ENCODE measurements at regions not wholly inside any gene's neighbourhood (a gene's known extent, or its start where the extent isn't known, plus 50 kb on each side); places are given as distances from the start of the nearest gene placed in this dataset.
A peak's percentile ranks its signal among the peaks of the same experiment; 100 is the strongest.

DNA sequence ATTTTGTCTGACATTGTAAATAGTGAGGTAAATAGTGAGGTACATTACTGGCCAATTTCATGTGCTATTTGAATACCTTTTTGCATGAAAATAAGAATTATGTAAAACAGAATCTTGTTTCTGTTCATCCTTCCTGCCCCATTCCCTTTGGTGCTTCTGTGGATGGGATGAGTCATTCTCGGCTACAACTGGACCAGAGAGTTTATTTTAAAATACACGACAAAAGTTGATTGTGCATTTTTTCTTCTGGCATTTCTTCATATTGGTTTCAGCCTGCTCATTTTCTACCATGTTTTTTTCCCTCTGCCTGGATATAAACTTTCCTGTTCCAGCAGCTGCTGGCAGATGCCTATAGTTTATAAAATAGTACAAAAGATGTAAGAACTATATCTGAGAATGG lies 107.5 kb downstream of the CYSLTR2 start:
- DNase-seq = no peak

DNA sequence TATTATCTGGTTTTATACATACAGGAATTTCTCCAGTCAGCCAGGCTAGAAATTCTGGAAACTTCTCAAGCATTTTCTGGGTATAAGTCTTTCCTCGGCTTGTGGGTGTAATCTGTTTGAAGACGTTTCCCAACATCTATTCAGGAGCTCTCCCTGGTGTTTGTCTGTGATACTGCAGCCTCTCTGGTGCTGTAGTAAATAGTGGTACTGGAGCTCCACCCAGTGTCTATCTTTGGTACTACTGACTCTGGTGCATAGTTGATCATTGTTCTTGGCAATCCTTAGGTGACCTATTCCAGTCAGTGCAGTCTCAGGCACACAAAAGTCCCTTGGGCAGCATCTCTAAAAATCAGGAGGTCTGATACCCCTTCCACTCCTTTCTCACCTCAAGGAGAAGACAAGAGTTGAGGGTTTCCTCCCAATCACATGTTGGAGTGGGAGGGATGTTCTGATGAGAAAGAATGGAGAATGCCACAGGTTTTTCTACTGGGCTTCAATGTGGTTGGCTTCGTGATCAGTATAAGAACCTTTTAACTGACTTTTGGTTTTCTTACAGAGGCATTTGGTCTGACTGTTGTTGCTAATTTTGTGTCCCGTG lies 115.5 kb downstream of the CYSLTR2 start:
- peak; percentile 89 to 93 for DNase-seq

DNA sequence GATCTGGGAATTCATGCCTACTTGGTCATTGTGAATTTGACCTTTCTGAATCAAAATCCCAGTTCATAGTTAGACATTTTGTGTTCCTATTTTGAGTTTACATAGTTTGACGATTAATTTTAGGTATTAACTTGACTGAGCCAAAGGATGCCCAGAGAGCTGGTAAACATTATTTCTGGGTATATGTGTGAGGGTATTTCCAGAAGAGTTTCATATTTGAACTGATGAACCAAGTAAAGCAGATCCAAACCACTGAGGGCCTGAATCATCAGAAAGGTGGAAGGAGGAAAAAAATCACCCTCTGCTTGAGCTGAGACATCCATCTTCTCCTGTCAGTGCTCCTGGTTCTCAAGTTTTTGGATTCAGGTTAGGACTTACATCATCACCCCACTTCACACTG lies 116.6 kb downstream of the CYSLTR2 start:
- DNase-seq = no peak

DNA sequence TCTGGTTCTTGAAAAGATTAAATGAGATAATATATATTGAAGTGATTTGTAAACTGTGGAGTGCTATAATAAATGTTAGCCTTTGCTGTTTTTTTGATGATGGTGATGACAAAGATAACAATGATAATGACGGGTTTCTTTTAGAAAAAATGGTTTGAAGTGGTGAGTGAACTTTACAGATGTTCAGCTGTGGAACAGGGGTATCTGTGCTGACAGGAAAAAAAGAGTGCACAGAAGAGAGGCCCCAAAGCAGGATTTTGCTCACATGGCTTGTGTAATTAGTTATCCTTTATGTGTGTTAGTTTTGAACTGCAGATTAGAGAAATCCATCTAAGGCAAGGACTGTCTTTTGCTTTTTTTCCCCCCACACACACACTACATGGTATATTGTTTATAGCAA lies 119.2 kb downstream of the CYSLTR2 start:
- DNase-seq = no peak

DNA sequence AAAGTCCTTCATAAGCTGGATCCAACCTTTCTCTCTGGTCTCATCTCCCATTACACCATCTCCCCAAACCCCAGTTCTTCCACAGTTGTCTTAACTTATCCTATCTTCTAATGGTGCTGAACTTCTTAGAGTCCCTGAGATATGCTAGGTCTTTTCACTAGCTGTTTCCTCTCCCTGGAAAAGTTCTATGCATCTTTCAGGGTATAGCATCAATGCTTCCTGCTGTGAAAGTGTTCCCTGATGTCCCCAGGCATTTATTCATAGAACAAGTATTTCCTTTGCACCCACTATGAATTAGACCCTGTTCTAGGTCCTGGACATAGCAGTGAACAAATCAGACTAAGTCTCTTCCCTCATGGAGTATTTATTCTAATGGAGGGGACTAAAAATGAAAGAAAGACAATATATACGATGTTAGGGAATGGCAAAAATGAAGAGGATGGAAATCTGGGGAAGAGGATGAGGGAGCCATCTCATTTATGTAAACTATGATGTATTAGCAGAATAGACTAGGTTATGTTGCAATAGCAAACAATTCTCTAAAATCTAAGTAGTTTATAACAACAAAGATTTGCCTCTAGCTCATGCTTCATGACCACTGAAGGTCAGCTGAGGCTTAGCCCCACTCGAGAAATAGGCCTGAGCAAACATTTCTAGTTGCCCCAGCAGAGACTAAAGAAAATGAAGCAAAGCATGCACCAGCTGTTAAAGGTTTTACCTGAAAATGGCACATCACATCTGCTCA lies 120.0 kb downstream of the CYSLTR2 start:
- DNase-seq = no peak

DNA sequence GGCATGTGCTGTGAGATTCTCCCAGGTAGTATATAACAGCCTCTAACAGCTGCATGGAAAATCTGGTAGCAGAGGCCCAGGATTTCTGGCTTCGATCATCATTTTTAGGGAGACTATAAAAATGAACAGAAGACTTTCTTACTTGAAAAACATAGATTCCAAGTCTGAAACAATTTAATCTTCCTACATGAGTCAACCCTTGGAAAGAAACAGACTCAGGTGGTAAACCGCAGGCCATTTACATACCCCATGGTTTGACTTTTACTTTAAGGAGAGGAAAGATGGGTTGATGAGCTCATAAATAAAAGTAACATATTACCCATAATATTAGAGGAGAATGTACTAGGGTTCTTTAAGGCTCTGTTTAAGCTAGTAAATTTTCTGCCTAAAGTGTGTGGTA lies 121.6 kb downstream of the CYSLTR2 start:
- no peak for DNase-seq

DNA sequence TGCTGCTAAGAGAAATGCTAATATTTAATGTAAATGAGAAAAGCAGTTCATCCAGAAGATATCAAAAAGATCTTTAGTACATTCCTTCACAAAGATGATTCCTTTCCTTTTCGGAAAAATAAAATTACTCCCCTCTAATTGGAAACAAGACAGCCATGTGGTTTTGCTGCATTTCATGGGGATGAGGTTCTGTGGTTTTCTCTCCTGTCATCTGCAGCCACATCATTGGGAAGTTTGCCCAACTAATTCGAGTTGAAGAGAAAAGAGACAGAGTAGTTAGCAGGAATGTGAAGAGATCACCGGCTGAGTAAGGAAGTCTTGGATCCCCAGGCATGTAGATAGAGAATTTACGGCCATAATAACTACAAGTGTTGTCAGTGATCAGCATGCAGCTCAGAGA lies 122.1 kb downstream of the CYSLTR2 start:
- DNase-seq = no peak

DNA sequence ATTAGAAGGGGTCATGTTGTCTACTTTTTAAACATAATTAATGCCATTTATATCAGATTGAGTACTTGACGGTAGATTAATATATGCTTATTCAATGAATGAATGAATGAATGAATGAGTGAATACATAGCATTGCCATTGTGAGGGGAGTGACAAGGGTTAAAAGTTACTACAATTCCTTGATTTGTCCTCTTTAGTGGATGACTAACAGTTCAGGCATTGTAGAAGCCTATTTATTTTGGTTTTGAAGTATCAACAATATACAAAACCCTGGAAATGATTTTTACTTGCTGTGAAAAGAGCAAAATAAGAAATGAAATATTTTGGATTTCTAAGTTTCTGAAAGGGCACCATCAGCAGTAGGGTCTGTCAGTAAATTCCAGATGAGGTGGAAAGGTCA lies 122.7 kb downstream of the CYSLTR2 start:
- DNase-seq = no peak

DNA sequence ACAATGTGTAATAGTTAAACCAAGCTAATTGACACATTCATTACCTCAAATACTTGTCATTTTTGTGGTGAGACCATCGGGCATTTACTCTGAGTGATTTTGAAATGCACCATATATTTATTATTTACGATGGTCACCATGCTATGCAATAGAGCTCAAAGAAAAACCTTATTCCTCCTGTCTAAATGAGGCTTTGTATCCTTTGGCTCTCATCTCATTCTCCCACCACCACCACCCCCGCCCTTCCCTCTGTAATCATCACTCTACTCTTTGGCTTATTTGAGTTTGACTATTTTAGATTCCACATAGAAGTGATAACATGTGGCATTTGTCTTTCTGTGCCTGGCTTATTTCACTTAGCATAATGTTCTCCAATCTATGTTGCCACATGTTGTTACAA lies 124.9 kb downstream of the CYSLTR2 start:
- DNase-seq = no peak

DNA sequence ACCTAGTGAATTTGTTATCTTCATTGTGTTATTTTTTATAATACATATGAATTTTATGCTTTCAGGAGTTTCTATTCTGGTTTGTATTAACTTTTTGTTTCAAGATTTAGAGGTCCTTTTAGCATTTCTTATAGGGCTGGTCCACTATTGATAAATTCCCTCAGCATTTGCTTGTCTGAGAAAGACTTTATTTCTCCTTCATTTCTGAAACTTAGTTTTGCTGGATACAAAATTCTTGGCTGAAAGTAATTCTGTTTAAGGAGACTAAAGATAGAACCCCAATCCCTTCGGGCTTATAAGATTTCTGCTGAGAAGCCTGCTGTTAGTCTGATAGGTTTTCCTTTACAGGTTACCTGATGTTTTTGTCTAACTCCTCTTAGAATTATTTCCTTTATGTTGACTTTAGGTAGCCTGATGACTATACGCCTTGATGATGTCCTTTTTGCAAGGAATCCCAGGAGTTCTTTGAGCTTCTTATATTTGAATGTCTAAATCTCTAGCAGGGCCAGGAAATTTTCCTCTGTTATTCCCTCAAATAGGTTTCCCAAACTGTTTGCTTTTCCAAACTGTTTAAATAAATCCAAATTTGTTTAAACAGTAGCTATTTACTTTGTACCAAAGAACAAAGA lies 127.1 kb downstream of the CYSLTR2 start:
- DNase-seq = no peak

DNA sequence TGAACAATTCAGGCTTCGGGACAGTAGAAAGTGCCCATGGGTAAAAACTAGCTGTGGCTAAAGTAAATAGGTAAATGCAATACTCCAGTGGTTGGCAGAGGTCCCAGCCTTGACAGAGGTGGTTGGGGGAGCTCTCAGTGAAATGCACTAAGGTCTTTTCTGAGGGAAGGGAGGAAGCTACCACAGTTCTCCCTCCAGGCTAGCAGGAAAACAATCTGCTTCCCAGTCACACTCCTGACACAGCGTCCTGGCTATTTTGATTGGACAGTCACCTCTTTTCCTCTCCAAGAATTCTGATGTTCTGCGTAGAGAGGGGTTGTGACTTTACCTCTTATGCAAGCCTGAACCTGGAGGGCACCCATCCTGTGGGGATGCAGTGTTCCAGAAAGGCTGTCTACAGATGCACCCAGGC lies 128.7 kb downstream of the CYSLTR2 start:
- no peak for DNase-seq

DNA sequence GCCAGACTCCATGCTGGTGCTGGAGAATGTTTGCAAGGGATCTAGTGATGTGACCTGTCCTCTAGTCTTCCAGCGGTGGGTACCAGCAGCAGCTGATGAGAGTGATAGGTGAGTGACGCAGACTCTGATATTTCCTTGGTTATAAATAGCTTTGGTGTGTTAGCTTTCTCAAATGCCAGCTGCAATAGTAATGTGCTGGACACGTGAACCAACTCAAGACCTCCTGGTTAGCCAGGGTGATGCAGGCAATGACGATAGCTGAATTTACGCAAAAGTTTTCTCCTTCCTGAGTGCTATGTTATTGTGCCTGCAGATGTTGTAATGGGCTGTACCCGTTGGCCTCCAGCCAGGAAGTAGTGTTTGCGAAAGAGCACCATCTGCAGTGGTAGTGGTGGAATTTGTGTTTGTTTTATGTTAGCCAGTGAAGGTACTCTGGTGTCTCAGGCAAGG lies 129.5 kb downstream of the CYSLTR2 start:
- DNase-seq = no peak

DNA sequence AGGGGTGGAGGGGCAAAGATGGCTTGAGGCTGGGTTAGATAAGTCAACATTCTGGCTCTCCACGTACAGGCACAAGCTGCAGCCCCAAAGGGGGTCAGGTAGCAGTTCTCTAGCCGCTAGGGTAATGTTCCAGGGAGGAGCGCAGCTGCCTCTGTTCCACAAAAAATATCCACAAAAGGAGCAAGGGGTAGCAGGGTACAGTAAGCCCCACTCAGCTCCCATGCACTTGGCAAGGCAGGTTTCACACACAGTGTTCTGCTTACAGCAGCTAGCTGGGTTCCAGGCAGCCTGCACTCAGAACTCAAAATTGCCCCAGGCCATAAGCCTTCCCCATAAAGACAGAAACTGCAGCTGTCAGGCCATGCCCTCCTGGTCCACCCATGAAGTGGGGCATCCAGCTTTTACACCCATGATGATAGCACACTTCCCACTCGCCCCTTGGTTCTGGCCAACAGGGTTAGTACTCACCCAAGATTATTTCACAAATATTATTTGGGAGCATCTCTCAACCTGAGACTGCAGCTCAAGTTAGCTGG lies 130.0 kb downstream of the CYSLTR2 start:
- DNase-seq = no peak

DNA sequence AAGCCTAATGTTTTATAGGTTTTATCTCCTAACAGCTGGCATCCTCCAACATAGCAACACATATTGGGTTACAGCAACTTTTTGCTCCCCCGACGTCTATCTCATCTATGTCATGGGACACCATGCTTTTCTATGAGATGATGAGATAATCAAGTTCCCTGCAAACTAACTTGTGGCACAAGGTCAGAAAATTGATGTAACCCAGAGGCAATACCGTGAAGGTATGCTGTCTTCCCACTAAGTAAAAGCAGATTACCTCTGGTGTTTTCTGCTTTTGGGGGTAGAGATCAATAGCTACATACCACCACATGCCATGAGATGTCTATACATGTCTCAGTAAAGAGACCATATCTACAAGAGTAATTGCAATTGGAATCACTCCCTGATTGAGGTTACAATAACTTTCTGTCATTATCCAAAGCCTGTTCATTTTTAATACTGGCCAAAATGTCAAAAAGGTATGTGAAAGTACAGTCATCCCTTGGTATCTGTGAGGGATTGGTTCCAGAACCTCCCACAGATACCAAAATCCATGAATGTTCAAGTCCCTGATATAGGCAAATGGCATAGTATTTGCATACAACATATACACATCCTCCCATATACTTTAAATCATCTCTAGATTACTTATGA lies 131.3 kb downstream of the CYSLTR2 start:
- no peak for DNase-seq

DNA sequence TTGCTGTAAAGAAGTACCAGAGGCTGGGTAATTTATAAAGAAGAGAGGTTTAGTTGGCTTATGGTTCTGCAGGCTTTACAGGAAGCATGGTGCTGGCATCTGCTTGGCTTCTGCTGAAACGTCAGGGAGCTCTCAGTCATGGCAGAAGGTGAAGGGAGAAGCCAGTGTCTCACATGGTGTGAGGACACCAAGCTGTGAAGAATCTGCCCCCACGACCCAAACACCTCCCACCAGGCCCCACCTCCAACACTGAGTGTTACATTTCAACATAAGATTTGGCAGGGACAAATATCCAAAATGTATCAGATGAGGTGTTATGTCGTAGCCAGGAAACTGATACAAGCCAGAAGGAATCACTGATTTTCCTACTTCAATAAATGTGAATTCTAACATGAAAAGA lies 136.5 kb downstream of the CYSLTR2 start:
- DNase-seq = no peak

DNA sequence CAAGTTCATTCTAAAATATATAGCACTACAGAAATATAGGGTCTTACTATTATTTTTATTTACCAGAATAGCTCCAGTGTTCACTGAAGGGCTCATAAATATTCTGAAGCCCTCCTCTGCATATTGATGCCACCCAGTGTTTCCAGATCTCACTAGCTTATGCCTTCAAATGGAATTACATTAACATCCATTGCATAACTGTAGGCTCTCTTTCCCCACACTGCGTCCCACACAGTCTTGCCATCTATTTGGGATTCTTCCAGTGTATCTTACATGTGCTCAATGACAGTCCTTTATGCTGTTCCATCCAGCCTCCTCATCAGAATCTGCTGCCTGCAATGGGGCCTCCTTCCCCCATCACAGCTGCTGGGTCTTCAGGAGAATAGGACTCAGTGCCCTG lies 137.2 kb downstream of the CYSLTR2 start:
- no peak for DNase-seq

DNA sequence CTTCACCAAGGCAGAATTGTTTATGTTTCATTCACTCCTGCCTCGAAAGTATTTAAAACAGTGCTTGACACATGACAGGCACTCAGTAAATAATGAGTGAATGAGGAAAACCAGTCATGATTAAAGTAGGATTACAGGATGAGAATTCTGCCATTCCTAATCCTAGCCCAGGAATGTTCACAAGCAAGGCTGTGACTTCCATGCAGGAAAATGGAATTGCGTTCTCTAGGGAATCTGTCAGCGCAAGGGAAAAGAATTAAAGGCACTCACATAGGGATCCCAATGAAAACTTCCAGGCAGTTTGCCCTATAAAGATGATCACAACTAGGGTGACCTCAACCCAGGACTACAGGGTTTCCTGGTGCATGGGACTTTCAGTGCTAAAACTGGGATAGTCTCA lies 143.4 kb downstream of the CYSLTR2 start:
- DNase-seq = no peak

DNA sequence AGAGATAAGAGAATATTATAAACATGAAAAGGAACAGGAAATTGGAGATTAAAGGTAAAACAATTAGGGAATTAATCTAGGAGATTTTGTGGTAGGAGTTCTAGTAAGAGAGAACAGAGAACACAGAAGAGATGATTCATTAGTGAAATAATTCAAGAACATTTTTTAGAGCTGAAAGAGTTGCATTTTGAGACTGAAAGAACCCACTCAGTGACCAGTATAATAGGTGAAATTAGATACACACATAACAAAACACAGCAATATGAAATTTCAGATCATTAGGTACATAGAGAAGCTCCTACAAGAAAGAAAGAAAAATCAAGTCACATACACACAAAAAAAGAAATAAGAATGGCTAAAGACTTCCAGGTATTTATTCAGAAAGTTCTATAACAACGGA lies 144.0 kb downstream of the CYSLTR2 start:
- DNase-seq = no peak

DNA sequence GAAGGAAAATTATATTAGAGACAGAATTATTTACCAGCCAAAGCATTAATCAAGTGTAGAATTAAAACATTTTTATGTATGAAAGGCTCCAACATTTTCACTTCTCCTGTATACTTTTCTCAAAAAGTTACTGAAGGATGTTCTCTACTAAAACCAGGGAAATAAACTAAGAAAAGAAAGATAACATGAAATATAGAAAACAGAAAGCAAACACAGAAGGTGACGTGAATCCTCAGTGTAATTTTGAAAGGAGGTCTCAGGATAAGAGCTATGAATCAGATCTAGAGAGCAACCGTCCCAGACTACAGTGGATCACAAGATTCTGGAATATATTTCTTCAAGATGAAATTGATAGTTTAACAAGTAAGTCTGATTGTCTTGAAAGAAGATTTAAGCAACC lies 144.5 kb downstream of the CYSLTR2 start:
- no peak for DNase-seq

DNA sequence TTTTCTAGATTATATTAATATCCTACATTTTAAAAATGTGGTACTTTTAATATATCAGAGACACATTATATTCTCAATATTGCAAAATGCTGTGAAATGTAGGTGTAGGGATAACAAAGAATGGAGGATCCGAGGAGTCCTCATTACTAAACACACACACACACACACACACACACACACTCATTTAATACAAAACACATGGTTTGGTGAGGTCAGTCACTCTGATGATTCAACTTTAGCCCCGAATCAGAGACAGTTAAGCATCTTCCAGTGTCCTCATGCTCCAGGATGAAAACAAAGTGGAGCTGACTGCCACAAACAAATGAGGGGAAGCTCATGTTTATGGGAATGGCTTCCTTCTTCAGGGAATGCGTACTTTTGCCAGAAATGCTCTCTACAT lies 147.5 kb downstream of the CYSLTR2 start:
- DNase-seq = no peak

DNA sequence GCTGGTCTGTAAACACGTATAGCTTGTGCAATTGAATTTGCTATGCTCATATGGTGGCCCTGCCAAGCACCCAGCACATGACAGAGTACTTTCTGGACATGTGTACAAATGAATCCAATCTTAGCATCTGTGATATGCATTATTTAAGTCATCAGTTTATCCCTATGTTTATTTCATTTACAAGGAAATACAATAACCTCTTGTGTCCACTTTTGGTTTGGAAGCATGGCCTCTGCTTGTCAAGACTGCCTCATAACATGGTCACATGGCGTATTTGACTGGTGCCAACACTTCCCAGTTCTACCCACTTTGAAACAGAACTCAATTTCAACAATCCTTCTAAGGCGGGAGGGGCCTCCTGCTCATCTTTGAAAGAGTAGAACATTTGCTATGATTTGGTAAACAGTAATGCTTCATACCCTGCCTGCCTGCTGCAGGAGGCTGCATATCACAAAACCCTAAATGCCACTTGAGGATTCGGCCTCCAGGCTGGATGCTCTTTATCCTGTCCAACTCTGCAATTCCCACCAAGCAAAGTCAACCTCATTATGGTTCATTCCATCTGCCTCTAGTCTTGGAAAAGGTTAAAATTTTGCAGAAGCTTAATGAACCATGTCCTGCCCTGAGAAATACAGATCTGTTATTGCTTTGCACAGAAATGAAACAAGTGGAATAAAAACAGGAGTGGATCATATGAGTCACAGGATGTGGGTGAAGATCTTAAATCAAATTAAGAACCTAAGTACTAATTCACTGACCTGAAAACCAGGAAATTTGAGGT lies 151.3 kb downstream of the CYSLTR2 start:
- no peak for DNase-seq

DNA sequence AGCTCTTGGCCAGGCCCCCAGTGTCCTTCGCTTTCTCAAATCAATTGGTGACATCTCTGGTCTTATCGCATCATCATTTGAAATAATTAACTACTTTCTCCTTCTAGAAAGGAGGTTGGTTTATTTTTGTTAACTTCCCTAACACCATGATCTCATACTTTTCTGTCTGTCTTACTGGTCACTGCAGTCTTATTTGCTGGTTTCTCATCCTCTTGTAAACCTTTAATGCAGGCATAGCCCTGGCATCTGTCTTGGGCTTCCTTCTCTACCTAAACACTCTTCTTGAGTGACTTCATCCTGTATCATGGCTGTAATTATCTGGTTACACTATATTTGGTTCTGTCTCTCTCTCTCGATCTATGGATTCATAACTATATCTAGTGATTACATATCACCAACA lies 152.8 kb downstream of the CYSLTR2 start:
- no peak for DNase-seq

DNA sequence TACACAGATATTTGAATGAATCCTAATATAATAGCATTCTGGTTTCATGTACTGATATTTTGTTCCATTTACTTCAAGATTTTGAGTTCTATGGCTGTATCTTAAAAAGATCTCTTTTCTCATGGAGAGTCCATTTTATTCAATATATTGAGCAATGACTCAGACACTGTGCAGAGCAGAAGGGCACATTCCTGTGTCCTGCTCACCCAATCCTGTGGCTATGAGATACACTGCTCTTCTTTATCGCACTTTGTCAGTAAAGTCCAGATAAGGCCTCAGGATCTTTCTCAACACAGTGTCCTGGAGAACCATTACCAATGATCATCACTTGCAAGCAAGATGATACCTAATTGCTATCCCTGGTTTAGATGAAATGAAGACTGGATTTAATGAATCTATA lies 155.0 kb downstream of the CYSLTR2 start:
- no peak for DNase-seq
